HG03039 (cell line): ENCODE measurements at regions not wholly inside any gene's neighbourhood (a gene's known extent, or its start where the extent isn't known, plus 50 kb on each side); places are given as distances from the start of the nearest gene placed in this dataset.

Source experiments
- ATAC-seq: cut with Tn5 transposase; IDR thresholded peaks from one replicate; pipeline ENCODE4 v1.9.1; 2021; ENCODE audit warnings: mild to moderate bottlenecking, moderate library complexity; ENCODE audit not compliant: unreplicated experiment

DNA sequence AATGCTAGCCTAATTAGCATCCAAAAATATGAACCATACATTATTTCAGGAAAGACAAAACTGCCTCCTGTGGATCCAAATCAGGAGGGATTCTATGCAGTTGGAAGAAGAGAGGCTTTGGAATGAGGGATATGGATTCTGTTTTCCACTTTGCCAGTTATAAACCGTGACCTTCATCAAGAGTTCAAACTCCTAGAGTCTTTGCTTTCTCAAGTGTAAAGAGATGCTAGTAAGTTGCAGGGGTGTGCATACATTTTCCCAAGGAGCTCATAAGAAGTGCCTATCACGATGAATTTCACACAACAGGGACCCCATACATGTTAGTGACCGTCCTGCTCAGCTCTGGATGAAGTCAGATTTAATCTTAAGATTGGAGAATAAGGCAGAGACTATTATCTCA, 542.5 kb downstream of the SOX11 start:
- ATAC-seq: no peak

DNA sequence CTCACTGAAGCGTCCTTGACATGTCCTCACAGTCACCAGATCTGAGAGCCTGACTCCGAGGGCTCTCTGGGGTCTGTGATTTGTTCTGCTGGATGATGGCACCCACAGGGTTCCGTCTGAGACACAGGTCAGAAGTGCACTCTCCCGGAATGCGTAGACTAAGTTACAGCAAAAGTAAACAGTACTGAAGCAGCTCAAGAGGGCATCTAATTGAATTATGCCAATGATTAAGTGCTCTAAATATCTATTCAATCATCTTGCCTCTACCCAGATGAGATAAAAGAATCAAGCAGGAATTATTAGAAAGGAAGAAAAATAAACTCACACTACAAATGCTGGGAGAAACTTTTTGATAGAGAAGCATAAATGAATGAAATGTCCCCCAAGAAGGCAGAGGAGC, 544.1 kb downstream of the SOX11 start:
- ATAC-seq: no peak

DNA sequence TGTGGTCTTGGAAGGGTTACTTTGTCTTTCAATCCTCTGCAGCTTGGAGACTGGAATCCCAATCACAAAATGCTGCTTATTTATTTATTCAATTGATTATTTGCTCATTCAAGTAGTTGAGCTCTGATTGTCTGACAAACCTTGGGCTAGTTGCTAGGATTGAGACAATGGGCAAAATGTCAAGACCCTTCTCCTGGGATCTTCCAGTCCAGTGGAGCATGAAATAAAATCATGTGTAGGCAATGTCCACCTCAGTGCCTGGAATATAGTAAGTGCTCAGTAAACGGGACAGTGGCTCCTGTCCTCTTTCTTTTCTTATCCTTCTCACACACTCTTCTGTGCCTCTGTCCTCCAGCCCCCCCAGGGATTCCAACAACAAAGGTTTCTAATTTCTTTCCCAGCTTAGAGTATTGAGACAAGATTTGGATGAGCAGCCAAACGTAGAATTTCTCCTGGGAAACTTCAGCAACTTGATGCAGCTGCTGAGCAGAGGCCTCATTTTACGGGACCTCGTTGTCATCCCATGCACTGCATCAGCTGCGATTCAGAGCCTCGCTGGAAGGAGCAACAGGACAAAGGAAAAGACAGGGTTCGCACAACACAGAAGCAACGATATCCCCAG, 545.0 kb downstream of the SOX11 start:
- no peak for ATAC-seq

DNA sequence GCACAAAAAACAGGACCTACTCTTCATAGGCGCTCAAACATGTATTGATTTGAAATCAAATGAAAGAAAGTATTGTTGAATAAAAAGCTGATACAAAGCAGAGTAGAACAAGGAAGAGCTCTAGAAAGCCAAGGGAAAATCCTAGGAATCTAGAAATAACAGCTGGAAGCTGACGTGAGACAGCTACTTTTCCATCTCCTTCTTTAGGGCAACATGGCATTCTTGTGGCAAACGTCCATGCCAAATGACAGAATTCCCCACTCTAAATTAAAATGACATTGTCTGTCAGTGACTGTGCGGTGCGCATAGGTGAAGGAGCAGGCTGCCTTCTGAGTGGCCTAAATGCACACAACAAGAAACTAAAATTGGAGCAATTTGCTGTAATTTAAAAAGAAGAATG, 557.4 kb downstream of the SOX11 start:
- ATAC-seq: no peak

DNA sequence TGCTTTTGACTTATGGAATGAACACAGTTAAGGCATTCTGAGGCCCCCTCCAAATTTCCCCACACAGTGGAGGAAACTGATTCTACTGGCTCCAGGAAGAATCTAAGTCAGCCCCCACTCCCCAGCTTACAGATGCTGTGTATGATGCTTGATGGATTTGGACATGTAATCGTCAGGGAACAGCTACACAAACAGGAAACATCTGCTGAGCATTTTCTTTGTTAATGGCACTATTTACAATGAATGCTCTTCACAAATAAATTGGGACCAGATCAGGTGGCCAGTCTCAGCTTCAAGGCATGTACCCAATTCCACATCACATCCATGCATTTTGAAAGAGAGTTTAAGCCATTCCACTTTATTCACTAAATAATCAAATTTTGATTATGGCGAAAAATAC, 562.3 kb downstream of the SOX11 start:
- no peak for ATAC-seq

DNA sequence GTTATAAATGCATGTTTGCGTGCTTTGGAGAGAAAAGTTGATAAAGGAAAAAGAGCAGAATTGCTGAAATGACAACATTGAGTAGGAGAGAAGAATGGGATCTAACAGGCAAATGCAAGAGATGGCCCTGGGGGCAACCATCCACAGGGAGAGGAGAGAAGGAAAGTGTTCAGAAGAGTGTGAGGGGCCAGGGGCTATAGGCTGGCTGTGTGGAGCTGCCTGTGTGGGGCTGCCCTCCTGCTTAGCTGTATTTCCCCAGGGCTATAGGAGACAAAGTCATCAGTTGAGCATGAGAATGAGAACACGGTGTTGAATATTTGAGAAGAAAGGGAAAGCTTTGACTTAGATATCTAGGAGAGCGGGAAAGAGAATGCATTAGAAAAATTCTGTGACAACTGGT, 572.0 kb downstream of the SOX11 start:
- ATAC-seq: no peak

DNA sequence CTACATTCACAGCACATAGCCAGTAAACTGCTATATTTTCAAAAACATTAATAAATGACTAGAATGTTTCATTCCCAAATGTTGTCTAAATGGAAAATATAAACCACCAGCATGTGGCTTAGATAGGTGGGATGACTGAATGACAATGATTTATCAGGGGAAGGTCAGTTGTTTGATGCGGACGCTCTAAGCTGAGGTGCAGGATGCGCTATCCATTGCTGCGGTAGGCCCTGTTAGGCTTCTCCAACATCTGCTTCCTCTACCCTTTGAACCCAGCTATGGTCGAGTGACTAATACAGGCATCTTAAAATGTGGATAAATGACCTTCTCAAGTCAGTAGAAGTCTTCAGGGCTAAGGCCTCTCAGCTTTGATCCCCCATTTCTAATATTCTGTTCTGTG, 584.2 kb downstream of the CMPK2 start:
- no peak for ATAC-seq

DNA sequence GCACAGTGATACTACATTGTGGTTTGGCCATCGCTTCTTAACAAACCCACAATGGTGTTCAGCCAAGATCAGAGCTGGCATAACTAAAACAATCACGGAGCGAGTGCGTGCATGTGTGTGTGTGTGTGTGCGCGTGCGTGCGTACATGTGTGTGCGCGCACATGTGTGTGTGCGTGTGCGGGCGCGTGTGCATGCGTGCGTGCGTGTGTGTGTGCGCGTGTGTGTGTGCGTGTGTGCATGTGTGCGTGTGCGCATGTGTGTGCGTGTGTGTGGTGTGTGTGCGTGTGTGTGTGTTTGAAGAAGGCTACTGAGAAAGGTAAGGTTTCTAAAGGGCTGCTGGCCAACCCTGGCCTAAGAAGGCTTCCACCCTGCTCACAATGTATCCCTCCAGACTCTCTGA, 582.4 kb downstream of the CMPK2 start:
- ATAC-seq: no peak

DNA sequence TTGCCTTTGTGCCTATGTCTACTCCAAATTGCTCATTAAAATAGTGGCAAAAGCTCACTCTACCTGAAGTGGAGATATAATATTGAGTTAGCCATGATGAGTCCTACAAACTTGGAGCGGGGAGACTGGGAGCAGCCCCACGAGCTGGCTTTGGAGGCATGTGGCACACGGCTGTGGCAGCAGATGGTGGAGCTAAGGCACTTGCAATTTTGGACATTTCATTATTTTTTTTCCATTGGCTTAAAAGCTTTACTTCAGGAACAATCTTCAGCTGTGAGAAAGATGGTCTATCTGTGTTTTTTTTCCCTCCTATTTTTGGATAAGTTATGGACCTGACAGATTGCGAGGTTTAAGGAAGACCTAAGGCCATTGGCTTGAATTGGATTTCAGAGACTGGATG, 578.3 kb downstream of the CMPK2 start:
- ATAC-seq: no peak

DNA sequence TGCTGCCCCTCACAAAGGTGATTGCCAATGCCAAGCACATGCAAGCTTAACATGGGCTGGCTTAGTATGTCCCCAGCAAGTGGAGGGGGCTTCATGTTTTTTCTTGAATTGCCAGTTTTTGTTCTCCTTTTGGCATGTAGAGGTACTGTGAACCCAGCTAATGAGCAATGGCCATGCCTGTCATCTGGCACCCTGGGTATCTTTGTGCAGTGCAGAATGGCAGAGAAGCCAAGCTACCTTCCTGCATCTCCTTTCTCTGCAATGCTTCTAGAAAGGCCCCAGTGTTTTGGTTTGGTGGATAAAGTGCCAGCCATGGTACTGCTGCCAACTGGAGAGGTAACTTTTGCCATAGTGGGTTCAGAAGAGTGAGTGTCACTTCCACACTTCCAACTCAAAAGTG, 576.9 kb downstream of the CMPK2 start:
- ATAC-seq: no peak

DNA sequence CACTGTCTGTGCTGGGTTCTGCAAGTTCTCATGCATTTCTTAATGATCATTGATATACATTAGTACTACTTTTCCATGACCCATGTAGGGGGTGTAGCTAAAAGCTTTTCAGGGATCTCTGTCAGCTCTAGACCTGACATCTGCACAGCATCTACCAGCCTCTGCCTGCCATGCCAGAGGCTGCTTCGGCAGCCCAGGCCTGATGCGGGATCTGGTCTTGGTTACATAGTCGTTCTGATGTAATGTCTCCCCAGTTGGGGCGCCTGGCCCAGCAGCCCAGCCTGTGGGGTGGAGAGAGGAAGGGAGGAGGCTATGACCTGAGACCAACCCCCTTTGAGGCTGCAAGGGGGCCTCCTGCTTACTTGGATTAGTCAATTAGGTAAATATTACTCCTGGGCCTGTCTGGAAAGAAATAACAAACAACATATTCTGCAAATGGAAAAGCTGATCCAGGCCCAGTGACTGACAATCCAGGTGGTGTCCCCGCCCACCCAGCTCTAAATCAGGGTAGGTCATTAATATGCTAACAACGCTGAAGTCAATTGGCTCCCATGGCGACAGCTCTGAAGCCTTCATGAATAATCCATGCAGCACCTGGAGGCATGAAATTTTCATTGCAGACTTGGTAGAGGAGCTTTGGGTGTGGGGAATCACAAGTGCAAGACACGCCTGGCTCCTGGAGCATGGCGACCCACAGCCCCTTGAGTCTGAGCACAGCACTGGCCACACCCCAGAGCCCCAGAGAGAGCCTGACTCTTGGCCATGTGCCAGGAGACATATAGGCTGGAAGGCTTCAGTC, 575.3 kb downstream of the CMPK2 start:
- ATAC-seq: no peak

DNA sequence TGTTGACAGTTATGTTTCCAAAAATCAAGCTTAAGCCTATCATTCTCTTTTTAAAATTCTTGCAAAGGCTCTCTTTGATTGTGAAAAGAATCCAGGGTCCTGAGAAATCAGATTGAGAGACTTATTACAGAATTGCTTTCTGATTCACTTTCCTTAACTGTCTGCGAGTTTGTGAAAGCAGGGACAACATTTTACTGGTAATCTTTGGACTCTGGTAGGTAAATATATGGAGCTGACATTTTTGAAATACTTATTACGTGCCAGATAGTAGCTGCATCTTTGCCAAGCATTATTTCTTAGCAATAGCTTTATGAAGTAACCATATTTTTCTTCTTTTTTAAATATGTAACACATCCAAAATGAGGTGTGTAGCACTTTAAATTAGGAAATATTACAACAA, 570.9 kb downstream of the CMPK2 start:
- ATAC-seq: no peak

DNA sequence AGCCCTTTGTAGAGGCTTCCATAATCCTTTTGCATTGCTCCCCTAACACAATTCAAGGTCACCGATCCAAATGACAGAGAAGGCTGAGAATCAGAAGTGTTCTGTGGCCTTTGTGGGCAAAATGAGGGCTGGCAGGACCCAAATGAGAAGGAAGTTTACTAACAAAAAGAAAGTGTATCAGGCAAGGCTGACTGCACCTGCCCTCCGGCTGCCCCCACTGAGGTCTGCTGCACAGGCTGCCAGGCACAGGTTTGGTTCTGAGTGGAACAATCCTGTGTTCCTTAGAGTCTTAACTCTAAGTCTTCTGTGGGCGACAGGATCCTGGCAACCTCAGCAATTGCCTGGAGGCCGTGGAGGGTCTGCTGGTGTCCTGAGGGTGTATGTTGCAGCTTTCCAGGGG, 568.5 kb downstream of the CMPK2 start:
- ATAC-seq: no peak

DNA sequence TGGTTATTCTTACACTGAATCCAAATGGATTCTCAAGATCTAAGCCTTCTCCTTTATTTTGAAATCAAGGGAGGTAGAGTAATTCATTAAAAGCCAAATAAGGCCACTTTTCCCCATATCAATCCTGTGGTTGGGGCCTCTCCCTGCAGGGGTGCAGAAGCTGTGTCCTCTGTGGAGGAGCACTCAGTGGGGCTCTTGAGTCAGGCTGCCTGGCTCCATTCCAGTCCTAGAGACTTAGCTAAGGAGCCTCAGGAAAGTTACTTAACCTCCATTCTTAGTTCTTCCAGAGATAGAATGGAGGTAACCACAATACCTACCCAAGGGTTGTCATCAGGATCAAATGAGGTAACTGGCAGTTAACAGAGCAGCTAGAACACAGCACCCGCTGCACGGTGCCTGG, 564.3 kb downstream of the CMPK2 start:
- ATAC-seq: no peak

DNA sequence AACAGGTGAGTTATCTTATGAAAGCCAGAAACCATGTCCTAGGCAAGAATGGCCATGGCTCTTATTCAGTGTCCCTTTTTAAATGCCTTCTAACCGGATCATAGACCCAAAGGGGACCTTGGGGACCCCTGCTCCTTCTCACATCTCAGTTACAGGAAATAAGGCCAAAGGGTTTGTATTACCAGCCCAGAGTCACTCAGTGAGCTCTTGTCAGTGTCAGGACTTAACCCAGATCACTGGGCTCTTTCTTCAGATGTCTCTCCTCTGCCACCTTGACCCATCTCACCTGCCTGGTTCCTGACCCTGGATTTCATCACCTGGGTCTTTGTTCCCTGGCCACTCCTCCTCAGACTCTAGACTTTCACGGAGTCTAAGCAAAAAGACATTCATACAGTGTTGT, 556.7 kb downstream of the CMPK2 start:
- ATAC-seq: no peak

DNA sequence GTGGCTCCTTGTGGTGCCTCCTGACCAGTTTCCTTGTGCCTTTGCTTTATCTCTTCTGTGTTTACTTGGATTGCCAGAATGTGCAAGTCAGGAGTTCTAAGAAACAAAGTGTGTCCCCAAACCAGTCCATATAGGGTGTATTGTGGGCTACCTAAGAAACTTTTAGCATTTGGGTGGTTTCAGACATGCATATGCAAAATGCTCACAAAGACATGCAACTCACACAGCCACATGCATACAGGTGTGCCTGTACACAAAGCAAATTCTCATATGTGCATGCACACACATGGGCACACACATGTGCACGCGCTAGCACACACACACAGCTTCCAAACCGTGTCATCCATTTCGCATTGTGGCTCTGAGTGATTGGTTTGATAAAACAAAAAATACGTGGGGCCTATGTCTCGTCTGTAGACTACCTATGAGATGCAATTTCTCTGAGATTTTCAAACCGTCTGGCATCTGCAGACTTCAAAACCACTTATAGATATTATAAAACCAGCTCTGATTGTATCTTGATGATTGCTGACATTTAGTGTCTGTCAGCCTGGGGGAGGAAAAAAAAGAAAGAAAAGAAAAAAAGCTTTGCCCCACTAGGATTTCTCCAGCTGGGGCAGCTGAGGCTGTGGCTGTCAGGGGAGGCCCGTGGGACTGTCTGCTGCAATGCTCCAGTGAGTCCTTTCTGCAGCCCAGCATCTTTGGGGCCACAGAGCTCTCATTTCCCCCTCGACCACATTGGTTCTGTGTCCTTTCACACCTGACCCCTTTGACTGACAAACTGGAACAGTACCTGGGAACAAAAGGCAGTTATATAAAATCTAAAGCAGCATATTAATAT, 556.1 kb downstream of the CMPK2 start:
- ATAC-seq: peak; percentile 77

DNA sequence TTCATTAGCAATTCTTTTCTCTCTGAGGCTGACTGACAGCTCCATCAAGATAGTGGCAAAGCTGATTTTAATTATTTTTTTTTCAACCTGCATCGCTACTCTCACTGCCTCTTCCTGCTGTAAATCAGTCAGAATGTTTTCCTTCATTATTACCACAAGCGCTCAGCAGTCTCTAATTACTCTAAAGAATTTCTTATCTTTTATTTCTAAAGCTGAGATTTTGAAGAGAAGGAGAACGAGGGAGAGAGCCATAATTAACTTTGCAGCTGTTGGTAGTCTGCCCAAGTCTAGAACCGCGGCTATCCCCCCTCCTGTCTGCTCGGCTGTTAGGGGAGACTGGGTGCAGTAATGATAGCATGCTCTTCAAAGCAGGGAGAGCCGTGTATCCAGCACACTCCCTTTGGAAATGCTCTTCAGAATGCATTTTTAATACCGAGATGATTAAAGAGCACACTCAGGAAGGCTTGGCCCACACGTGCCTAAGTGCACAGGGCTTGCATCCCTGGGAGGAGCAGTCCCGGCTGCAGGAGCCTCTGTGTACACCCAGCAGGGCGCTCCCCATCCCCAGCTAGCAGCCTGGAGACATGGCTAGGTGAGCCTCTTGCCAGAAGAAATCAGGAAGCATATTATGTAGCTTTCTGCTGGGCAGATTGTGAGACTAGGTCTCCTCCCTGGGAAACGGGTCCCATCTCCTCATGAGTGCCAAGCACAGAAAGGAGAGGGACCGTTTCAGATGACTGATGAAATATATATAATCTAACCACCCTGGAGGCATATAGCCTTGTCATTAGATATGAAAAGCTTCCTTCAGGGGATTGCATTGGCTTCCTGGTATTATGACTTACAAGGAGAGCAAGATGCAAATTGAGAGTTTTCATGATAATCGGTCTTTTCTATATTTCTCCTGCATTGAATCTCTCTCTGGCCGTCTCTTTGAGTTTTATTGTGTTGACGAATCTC, 555.2 kb downstream of the CMPK2 start:
- no peak for ATAC-seq

DNA sequence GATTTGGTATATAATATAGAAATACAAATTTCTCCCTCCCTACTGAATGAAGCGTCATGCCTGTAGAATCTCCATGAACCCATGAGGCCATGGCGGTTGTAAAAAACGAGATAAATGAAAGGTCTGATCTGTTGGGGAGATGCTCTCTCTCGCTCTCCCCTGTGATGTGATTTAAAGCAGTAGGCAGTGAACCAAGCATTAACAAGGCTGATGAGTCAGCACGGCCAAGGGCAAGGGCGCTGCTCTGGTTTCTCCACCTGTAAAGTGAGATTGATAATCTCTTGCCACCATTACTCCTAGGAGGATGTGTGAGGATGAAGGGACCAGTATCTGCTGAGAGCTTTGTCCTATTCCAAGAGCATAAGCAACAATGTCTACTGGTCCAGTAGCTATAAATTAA, 553.3 kb downstream of the CMPK2 start:
- no peak for ATAC-seq

DNA sequence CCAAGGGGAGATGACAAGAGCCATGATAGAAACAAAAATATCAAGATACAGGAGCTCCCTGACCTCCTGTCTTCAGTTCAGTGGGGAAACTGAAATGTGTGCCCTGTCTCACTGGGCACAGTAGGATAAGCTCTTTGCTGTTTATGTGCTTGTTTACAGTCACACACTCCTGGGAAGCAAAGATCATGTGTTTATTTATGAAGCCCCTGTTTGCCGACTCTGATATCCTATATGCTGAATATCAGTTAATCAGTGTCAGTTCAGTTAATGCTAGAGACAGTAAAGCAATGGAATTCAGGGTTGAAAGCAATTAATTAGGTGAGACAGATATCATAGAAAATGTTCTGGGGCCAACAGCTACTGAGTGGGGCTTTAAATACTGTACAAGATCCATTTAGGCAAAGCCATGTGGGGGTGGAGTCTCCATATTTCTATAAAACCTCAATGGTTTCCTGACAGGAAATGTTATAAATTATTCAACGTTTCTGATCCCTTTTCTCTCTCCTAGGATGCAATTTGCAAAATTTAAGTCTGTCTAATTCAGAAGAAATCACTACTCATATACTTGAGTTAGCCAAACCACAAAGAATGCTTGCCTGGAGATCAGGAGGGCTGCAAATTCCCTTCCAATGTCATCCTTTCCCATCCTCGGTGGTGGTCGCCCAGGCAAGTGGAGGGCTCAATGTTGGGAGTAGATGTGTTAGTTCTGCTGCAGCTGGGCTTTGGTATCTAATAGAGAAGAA, 551.3 kb downstream of the CMPK2 start:
- no peak for ATAC-seq

DNA sequence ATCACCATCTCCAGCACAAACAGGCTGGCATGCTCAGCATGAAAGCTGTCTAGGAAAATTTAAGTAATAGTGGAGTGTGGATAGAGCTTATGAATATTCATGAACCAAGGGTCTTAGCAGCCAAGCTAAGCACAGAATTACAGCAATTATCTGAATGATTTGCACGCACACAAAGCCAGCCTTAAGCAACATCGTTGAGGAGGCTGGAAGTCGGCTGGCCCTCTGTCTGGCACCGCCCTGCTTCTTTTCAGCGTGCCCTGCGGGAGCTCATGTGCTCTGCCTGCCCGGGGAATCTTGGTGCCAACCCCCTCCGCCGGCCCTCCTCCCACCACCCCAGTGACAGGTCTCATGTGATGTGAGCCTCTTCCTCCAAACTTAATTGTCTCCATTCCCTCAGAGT, 540.1 kb downstream of the CMPK2 start:
- no peak for ATAC-seq
